ENCODE measurements at regions not wholly inside any gene's neighbourhood (a gene's known extent, or its start where the extent isn't known, plus 50 kb on each side); places are given as distances from the start of the nearest gene placed in this dataset.

GRCh38 chr20:41818991-41819390 lies 200.8 kb upstream of the CHD6 start:
- Histone ChIP-seq H3K36me3 (ENCODE audit: control insufficient read depth, insufficient read depth, low read length) (no peaks in the 10 kb centered on the region), H2AK9ac (replicated peaks; ENCODE audit: low read depth, low read length, poor library complexity) (no peak overlapping the region), H3K4me3 (ENCODE audit: insufficient read depth, low read depth, low read length) (no peak overlapping the region), H2BK20ac (ENCODE audit: low read depth, low read length) (no peak overlapping the region), H2AFZ (replicated peaks; ENCODE audit: low read length, poor library complexity) (no peak overlapping the region), H4K5ac (ENCODE audit: low read depth, low read length) (no peak overlapping the region), H2BK5ac (ENCODE audit: low read depth, low read length, poor library complexity, severe bottlenecking) (no peak overlapping the region), H3K18ac (ENCODE audit: low read depth, low read length) (no peak overlapping the region), H2BK15ac (ENCODE audit: low read depth, low read length) (no peak overlapping the region), H3K4me1 (ENCODE audit: control insufficient read depth, insufficient read depth, low read length) (no peaks in the 10 kb centered on the region), H3K27ac (ENCODE audit: insufficient read depth, low read length) (no peak overlapping the region), H4K20me1 (ENCODE audit: insufficient read depth, low read length) (no peaks in the 10 kb centered on the region), H3K56ac (ENCODE audit: extremely low read depth, insufficient read depth, low read length) (no peak overlapping the region), H4K91ac (ENCODE audit: insufficient read depth, low read depth, low read length) (no peak overlapping the region), H2AK5ac (ENCODE audit: low read depth, low read length) (no peak overlapping the region), H2BK120ac (ENCODE audit: low read depth, low read length) (no peak overlapping the region), H3K4me2 (ENCODE audit: low read depth, low read length) (no peak overlapping the region), H3K9ac (ENCODE audit: low read depth, low read length) (no peak overlapping the region), H3K9me1 (ENCODE audit: insufficient read depth, low read length) (no peaks in the 10 kb centered on the region), H3K14ac (replicated peaks; ENCODE audit: low read depth, low read length) (no peak overlapping the region), H3K27me3 (ENCODE audit: control insufficient read depth, insufficient read depth, low read length) (no peaks in the 10 kb centered on the region), H3K23ac (ENCODE audit: low read depth, low read length) (no peak overlapping the region), H3K4ac (ENCODE audit: low read depth, low read length) (no peak overlapping the region), H3K79me1 (ENCODE audit: low read depth in 1 of 2, low read length in 2 of 2) (no peaks in the 10 kb centered on the region), H3K9me3 (ENCODE audit: control insufficient read depth, insufficient read depth, low read length) (peaks cover 4% of the 10 kb centered on the region; the same call in 1 of the 2 replicates), H4K8ac (ENCODE audit: low read depth in 2 of 2, low read length in 2 of 2) (no peak overlapping the region)
- no TSS peak for BruUV-seq (replicated peaks)
- ChIA-PET POLR2A (ENCODE audit: unreplicated experiment) (no interaction called here), CTCF (no interaction called here)
- in situ Hi-C loops (cut with MboI; ENCODE audit: low sequenced_read_pairs) = no loop called here
- intact Hi-C loops (cut with micrococcal nuclease) = no loop called here
- no peak for ATAC-seq (ENCODE audit: low read depth)
- no CpG with 5 or more reads among the region's 5 CpGs for WGBS, 2 experiments (ENCODE audit: extremely low coverage in 2 of 2, insufficient read length in 1 of 2)
- TF ChIP-seq CEBPB (IDR thresholded peaks at IDR 0.05; ENCODE audit: low read depth, low read length) (no peak), MAZ (IDR thresholded peaks at IDR 0.05; ENCODE audit: borderline replicate concordance, low read depth, low read length) (no peak), FOS (IDR thresholded peaks at IDR 0.05; ENCODE audit: low read depth, low read length) (no peak)
- dilution Hi-C loops (cut with HindIII; ENCODE audit: low sequenced_read_pairs, unreplicated experiment) = no loop called here
- DNase-seq = no peak
